ENCODE measurements at regions not wholly inside any gene's neighbourhood (a gene's known extent, or its start where the extent isn't known, plus 50 kb on each side); places are given as distances from the start of the nearest gene placed in this dataset.
"Not testable (repeated sequence)": the region's sequence is repeated elsewhere in the genome, so short reads cannot be mapped to it uniquely, and the experiment has no call there.

DNA sequence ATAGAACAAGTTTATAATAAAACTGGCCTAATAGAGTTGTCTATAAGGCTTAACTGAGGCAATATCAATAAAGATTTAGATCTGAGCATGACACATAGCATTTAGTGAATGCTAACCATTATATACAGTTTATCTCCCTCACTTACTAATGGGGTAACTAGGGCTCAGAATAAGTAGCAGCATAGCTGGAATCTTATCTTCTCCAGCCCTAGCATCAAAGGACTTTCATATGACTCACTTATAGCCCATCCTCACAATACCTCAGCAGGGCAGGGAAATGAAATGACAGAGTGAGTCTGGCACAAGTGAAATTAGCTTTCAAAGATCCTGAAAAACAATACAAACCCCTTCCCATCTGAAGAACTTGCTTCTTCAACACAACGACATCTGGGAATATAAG is 362.9 kb downstream of the KIF20B start:
- Histone ChIP-seq H3K4me3 (no peak overlapping the region), H3K27ac (no peak overlapping the region)
- no peak for DNase-seq (ENCODE audit: low spot score)
- TF ChIP-seq, protein P1, sequence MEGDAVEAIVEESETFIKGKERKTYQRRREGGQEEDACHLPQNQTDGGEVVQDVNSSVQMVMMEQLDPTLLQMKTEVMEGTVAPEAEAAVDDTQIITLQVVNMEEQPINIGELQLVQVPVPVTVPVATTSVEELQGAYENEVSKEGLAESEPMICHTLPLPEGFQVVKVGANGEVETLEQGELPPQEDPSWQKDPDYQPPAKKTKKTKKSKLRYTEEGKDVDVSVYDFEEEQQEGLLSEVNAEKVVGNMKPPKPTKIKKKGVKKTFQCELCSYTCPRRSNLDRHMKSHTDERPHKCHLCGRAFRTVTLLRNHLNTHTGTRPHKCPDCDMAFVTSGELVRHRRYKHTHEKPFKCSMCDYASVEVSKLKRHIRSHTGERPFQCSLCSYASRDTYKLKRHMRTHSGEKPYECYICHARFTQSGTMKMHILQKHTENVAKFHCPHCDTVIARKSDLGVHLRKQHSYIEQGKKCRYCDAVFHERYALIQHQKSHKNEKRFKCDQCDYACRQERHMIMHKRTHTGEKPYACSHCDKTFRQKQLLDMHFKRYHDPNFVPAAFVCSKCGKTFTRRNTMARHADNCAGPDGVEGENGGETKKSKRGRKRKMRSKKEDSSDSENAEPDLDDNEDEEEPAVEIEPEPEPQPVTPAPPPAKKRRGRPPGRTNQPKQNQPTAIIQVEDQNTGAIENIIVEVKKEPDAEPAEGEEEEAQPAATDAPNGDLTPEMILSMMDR (IDR thresholded peaks at IDR 0.05): no peak

DNA sequence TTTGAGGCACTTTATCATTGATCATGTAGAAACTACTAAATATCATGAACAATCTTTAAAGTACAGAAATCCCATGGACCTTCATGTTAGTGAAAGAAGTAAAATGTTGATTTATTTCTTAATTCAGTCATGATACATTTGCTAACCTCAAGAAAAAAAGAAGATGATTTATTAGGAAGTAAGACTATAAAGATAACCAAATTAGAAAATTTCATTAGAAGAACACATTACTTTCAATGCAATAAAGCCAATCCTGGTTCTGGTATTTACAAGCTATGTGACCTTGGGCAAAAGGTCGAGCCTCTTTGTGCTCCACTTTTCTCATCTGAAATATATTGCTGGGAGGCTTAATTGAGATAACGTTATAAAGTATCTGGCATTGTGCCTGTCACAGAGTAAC is 365.0 kb downstream of the KIF20B start:
- H3K27ac ChIP-seq: no peak overlapping the region
- TF ChIP-seq, protein P1 (IDR thresholded peaks at IDR 0.05): no peak
- H3K4me3 ChIP-seq: no peak overlapping the region
- no peak for DNase-seq (ENCODE audit: low spot score)

- no peak overlapping the region for H3K27ac ChIP-seq
- no peak overlapping the region for H3K4me3 ChIP-seq
- no peak for DNase-seq (ENCODE audit: low spot score)
- TF ChIP-seq, protein P1 (IDR thresholded peaks at IDR 0.05): no peak
Observed at GRCh38 chr10:90075995-90076394, 374.6 kb downstream of the KIF20B start.

- H3K27ac ChIP-seq: no peak overlapping the region
- no peak for DNase-seq (ENCODE audit: low spot score)
- no peak overlapping the region for H3K4me3 ChIP-seq
- TF ChIP-seq, protein P1 (IDR thresholded peaks at IDR 0.05): no peak
Observed at GRCh38 chr10:90079819-90080218, 378.4 kb downstream of the KIF20B start.

DNA sequence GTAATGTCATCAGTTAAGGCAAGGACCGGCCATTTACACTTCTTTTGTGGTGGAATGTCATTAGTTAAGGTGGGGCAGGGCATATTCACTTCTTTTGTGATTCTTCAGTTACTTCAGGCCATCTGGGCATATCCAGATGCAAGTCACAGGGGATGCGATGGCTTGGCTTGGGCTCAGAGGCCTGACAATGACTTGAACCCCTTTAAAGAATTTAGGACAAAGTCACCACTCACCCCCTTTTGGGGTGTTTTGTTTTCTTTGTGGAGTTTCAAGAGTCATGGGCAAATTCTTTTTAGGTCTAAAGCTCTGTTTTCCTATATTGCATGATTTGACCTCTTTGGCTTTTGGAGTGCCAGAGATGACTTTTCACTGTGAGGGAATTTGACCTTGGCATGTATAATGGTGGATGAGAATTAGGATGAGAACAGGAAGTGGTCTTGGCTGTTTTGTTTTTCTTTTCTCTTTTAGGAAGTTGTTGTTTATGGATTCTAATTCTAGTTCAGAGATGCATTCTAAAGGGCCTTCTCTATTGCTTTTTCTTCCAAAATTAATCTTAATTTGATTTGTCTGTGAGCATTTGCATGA is 385.3 kb downstream of the KIF20B start:
- not testable (repeated sequence) for H3K27ac ChIP-seq; DNase-seq (ENCODE audit: low spot score); H3K4me3 ChIP-seq

DNA sequence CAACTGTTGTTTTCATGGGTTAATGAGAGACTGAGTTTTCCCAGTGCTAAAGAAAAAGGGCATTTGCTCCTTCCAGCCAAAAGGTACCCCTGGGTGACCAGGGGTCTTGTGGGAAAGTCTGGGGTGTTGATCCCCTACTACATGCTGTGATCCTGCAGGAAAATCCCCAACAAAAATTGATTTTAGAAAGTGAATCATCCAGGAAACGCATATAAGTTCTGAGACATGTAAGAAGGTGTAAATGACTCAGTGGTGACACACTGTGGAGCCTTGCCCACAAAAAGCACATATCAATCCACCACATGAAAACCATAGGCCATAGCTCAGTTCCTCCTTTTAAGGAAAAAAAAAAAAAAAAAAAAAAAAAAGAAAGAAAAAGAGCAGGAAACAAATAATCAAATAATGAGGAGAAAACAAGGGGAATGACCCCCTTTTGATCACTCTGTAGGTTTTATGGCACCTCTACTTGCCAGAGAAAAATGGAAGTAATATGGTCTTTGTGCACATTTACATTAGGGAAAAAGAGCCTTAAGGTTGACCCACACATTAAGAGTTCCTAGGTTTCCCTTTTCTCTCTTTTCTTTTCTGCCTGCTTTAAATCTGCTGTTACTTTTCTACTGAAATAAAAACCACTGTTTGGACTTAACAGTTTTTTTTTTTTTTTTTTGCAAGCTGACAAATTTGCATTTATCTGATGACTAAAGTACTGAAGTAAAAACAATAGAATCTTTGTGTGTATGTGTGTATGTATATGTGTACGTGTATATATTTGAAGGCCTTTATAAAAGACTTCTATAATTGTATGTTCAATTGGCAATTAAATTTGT is 386.0 kb downstream of the KIF20B start:
- TF ChIP-seq, protein P1 (IDR thresholded peaks at IDR 0.05): no peak
- DNase-seq (ENCODE audit: low spot score): no peak

DNA sequence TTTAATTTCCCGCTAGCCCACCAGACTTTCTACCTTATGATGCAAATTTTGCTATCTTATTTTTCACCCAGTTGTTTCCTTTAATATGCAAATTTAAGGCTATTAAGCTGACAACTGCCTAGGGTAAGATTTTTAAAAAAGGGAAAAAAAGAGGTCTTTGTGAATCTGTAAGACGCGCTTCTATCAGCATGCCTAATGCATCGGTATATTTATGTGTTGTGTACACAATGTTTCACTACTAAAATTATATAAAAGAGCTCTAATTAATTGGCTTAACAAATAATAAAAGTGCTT is 386.6 kb downstream of the KIF20B start:
- Histone ChIP-seq H3K4me3 (no peak overlapping the region), H3K27ac (no peak overlapping the region)
- TF ChIP-seq, protein P1 (IDR thresholded peaks at IDR 0.05): no peak
- DNase-seq (ENCODE audit: low spot score): no peak

More for the DNA sequence above, 386.0 kb downstream of the KIF20B start:
- H3K27ac ChIP-seq: no peak overlapping the region
- H3K4me3 ChIP-seq: no peak overlapping the region
